BLaER1 (cell line): ENCODE measurements at regions not wholly inside any gene's neighbourhood (a gene's known extent, or its start where the extent isn't known, plus 50 kb on each side); places are given as distances from the start of the nearest gene placed in this dataset.

Experiments used
- H3K27ac ChIP-seq: shearing (Covaris generic); formaldehyde crosslinking; 2 replicates; pipeline ENCODE4 v1.8.1; 2022
- H3K27me3 ChIP-seq: shearing (Covaris generic); formaldehyde crosslinking; 2 replicates; pipeline ENCODE4 v1.8.1; 2022
- H3K36me3 ChIP-seq: shearing (Covaris generic); formaldehyde crosslinking; 2 replicates; pipeline ENCODE4 v1.8.1; 2022
- H3K4me1 ChIP-seq: shearing (Covaris generic); formaldehyde crosslinking; 2 replicates; pipeline ENCODE4 v1.8.1; 2022
- H3K4me2 ChIP-seq: shearing (Covaris generic); formaldehyde crosslinking; 2 replicates; pipeline ENCODE4 v1.8.1; 2022
- H3K4me3 ChIP-seq: shearing (Covaris generic); formaldehyde crosslinking; 2 replicates; pipeline ENCODE4 v1.8.1; 2022
- H3K9ac ChIP-seq: shearing (Covaris generic); formaldehyde crosslinking; 2 replicates; pipeline ENCODE4 v1.8.1; 2022
- H3K9me3 ChIP-seq: shearing (Covaris generic); formaldehyde crosslinking; 2 replicates; pipeline ENCODE4 v1.8.1; 2022
- H4K20me1 ChIP-seq: shearing (Covaris generic); formaldehyde crosslinking; 2 replicates; pipeline ENCODE4 v1.8.1; 2022
- Cebpa-rat ChIP-seq: shearing (Covaris generic); IDR thresholded peaks from 2 replicates; pipeline ENCODE4 v1.8.1; 2022

GRCh38 chrX:39674490-39675161 is 423.1 kb downstream of the BCOR start:
- peaks cover 6% of the 10 kb centered on the region; the same call in 1 of the 2 replicates for H3K9me3 ChIP-seq

GRCh38 chrX:39675162-39675553 is 422.6 kb downstream of the BCOR start:
- H3K4me3 ChIP-seq = no peak overlapping the region
- peaks cover 19% of the 10 kb centered on the region for H3K4me1 ChIP-seq
- TF ChIP-seq Cebpa-rat = no peak
- H3K36me3 ChIP-seq = no peaks in the 10 kb centered on the region
- H3K27ac ChIP-seq = no peak overlapping the region
- H4K20me1 ChIP-seq = no peaks in the 10 kb centered on the region
- no peak overlapping the region for H3K4me2 ChIP-seq
- H3K9ac ChIP-seq = no peak overlapping the region
- H3K27me3 ChIP-seq = no peaks in the 10 kb centered on the region
- H3K9me3 ChIP-seq = peaks cover 6% of the 10 kb centered on the region; the same call in 1 of the 2 replicates

More at GRCh38 chrX:39674490-39675161, 423.1 kb downstream of the BCOR start:
- Histone ChIP-seq H3K27me3 (no peaks in the 10 kb centered on the region), H3K4me2 (no peak overlapping the region), H3K9ac (no peak overlapping the region), H3K4me1 (peaks cover 14% of the 10 kb centered on the region), H3K36me3 (no peaks in the 10 kb centered on the region), H3K27ac (no peak overlapping the region), H4K20me1 (no peaks in the 10 kb centered on the region), H3K4me3 (no peak overlapping the region)
- TF ChIP-seq Cebpa-rat = no peak

- H3K4me2 ChIP-seq = no peak overlapping the region
- peaks cover 24% of the 10 kb centered on the region for H3K4me1 ChIP-seq
- TF ChIP-seq Cebpa-rat = no peak
- no peak overlapping the region for H3K27ac ChIP-seq
- no peaks in the 10 kb centered on the region for H3K36me3 ChIP-seq
- H4K20me1 ChIP-seq = no peaks in the 10 kb centered on the region
- H3K9ac ChIP-seq = no peak overlapping the region
- H3K27me3 ChIP-seq = no peaks in the 10 kb centered on the region
- peaks cover 6% of the 10 kb centered on the region; the same call in 1 of the 2 replicates for H3K9me3 ChIP-seq
- no peak overlapping the region for H3K4me3 ChIP-seq
Observed at GRCh38 chrX:39675619-39676018, 422.1 kb downstream of the BCOR start.

- Histone ChIP-seq H3K36me3 (no peaks in the 10 kb centered on the region), H3K27me3 (no peaks in the 10 kb centered on the region), H3K4me3 (no peak overlapping the region), H4K20me1 (no peaks in the 10 kb centered on the region), H3K9me3 (peaks cover 6% of the 10 kb centered on the region; the same call in 1 of the 2 replicates), H3K4me1 (peaks cover 24% of the 10 kb centered on the region), H3K9ac (no peak overlapping the region), H3K4me2 (no peak overlapping the region), H3K27ac (no peak overlapping the region)
- no peak for TF ChIP-seq Cebpa-rat
Observed at GRCh38 chrX:39676434-39676833, 421.3 kb downstream of the BCOR start.

- Histone ChIP-seq H4K20me1 (no peaks in the 10 kb centered on the region), H3K9ac (no peak overlapping the region), H3K27ac (no peak overlapping the region), H3K27me3 (no peaks in the 10 kb centered on the region), H3K9me3 (peaks cover 6% of the 10 kb centered on the region; the same call in 1 of the 2 replicates), H3K4me2 (no peak overlapping the region), H3K36me3 (no peaks in the 10 kb centered on the region), H3K4me3 (no peak overlapping the region), H3K4me1 (peaks cover 26% of the 10 kb centered on the region)
- TF ChIP-seq Cebpa-rat = no peak
Observed at GRCh38 chrX:39677585-39677977, 420.2 kb downstream of the BCOR start.

- Histone ChIP-seq H3K9me3 (peaks cover 6% of the 10 kb centered on the region; the same call in 1 of the 2 replicates), H3K9ac (no peak overlapping the region), H3K4me3 (no peak overlapping the region), H3K4me1 (peaks cover 32% of the 10 kb centered on the region), H3K27ac (no peak overlapping the region), H4K20me1 (no peaks in the 10 kb centered on the region), H3K36me3 (no peaks in the 10 kb centered on the region), H3K27me3 (no peaks in the 10 kb centered on the region), H3K4me2 (no peak overlapping the region)
- TF ChIP-seq Cebpa-rat = no peak
Observed at GRCh38 chrX:39677978-39678791, 419.6 kb downstream of the BCOR start.

- no peaks in the 10 kb centered on the region for H3K27me3 ChIP-seq
- H3K9ac ChIP-seq = no peak overlapping the region
Observed at GRCh38 chrX:39678914-39679313, 418.8 kb downstream of the BCOR start.

GRCh38 chrX:39679497-39680157 is 418.1 kb downstream of the BCOR start:
- no peaks in the 10 kb centered on the region for H3K27me3 ChIP-seq
- no peak overlapping the region for H3K4me2 ChIP-seq
- no peaks in the 10 kb centered on the region for H4K20me1 ChIP-seq
- TF ChIP-seq Cebpa-rat = no peak
- no peak overlapping the region for H3K27ac ChIP-seq
- no peaks in the 10 kb centered on the region for H3K36me3 ChIP-seq
- H3K9ac ChIP-seq = no peak overlapping the region
- no peak overlapping the region for H3K4me3 ChIP-seq
- peaks cover 33% of the 10 kb centered on the region for H3K4me1 ChIP-seq
- H3K9me3 ChIP-seq = peaks cover 6% of the 10 kb centered on the region; the same call in 1 of the 2 replicates

More at GRCh38 chrX:39678914-39679313, 418.8 kb downstream of the BCOR start:
- Histone ChIP-seq H3K36me3 (no peaks in the 10 kb centered on the region), H3K4me3 (no peak overlapping the region), H3K9me3 (peaks cover 6% of the 10 kb centered on the region; the same call in 1 of the 2 replicates), H4K20me1 (no peaks in the 10 kb centered on the region), H3K4me1 (peaks cover 33% of the 10 kb centered on the region), H3K27ac (no peak overlapping the region), H3K4me2 (no peak overlapping the region)
- TF ChIP-seq Cebpa-rat = no peak

GRCh38 chrX:39681885-39682284 is 415.9 kb downstream of the BCOR start:
- Histone ChIP-seq H3K27me3 (no peaks in the 10 kb centered on the region), H4K20me1 (no peaks in the 10 kb centered on the region), H3K9ac (no peak overlapping the region), H3K4me1 (peaks cover 33% of the 10 kb centered on the region), H3K9me3 (0 out of 2 replicates have a peak, but pooled peaks cover under 1% of the 10 kb centered on the region), H3K27ac (no peak overlapping the region), H3K4me2 (no peak overlapping the region), H3K36me3 (no peaks in the 10 kb centered on the region), H3K4me3 (no peak overlapping the region)
- no peak for TF ChIP-seq Cebpa-rat
